Gastrocnemius medialis (tissue), 4 donors: ENCODE measurements at regions not wholly inside any gene's neighbourhood (a gene's known extent, or its start where the extent isn't known, plus 50 kb on each side); places are given as distances from the start of the nearest gene placed in this dataset.

Experiments
- POLR2A ChIP-seq, 2 donors: fragments of 450-650 bp; IDR thresholded peaks; one replicate each; pipeline ENCODE4 v1.6.1; 2017; ENCODE audit warnings: antibody characterized with exemption in 2 of 2, mild to moderate bottlenecking in 2 of 2, moderate library complexity in 2 of 2
- TF ChIP-seq, protein P1 (sequence below), 5 experiments: fragments of 450-650 bp in 3 of 5; fragments of 200-600 bp in 2 of 5; sonication (generic) in 2 of 5; IDR thresholded peaks in 4 of 5; conservative IDR thresholded peaks in 1 of 5; 1 replicate in 4 of 5; 2 replicates in 1 of 5; pipeline ENCODE4 v1.5.1; 2016 to 2019; ENCODE audit warnings: antibody characterized with exemption in 5 of 5, mild to moderate bottlenecking in 3 of 5, moderate library complexity in 3 of 5

DNA sequence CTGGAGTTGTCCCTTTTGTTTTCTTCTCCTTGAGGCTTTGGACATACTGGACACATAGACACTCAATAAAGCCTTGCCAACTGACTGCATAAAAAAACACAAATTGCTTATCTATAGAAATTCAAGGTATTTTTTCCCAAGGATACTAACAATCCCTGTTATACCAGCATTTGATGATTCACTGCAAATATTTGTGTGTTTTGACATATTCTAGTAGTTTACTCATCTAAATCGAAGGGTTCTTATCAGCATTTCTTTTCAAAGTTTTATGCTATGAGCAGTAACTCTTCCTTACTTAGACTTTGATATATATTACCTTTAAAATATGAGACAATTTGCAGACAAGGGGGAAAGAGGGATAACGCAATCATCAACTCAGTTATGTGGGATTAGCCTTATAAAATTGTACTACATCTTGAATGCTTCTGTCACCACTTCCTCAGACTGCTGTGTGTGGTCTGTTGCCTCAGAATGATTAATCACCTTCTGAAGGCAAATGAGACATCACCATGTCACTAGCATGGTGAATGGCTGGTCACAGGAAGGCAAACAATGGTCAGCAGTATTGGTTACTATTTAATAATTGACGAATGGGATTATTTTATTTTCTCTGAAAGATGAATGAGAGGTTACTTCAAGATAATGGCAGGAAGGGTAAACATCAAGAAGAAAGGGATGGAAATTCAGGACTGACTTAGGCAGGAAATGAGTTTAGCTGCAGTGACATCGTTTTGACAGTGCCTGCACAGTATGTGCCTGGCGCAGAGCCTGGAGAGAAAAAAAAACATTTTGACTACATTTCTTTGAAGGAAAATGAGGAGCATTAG, 544.3 kb upstream of the CNKSR2 start:
- TF ChIP-seq, protein P1, sequence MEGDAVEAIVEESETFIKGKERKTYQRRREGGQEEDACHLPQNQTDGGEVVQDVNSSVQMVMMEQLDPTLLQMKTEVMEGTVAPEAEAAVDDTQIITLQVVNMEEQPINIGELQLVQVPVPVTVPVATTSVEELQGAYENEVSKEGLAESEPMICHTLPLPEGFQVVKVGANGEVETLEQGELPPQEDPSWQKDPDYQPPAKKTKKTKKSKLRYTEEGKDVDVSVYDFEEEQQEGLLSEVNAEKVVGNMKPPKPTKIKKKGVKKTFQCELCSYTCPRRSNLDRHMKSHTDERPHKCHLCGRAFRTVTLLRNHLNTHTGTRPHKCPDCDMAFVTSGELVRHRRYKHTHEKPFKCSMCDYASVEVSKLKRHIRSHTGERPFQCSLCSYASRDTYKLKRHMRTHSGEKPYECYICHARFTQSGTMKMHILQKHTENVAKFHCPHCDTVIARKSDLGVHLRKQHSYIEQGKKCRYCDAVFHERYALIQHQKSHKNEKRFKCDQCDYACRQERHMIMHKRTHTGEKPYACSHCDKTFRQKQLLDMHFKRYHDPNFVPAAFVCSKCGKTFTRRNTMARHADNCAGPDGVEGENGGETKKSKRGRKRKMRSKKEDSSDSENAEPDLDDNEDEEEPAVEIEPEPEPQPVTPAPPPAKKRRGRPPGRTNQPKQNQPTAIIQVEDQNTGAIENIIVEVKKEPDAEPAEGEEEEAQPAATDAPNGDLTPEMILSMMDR (IDR thresholded peaks at IDR 0.05 in 4 of 5, conservative IDR thresholded peaks at IDR 0.05 in 1 of 5): no peak
- no peak for TF ChIP-seq POLR2A (IDR thresholded peaks at IDR 0.05)
